GM10248 (cell line): ENCODE measurements at regions not wholly inside any gene's neighbourhood (a gene's known extent, or its start where the extent isn't known, plus 50 kb on each side); places are given as distances from the start of the nearest gene placed in this dataset.
"Not testable (repeated sequence)": the region's sequence is repeated elsewhere in the genome, so short reads cannot be mapped to it uniquely, and the experiment has no call there.

Experiments used
- CTCF ChIA-PET: fragments of 300-600 bp; sonication (Branson Sonifier 250); formaldehyde crosslinking; extraction: SDS; loops from one replicate; lab custom pipeline; 2021; ENCODE audit warnings: antibody characterized with exemption; lab: Yijun Ruan, JAX
- POLR2A ChIA-PET: fragments of 350-650 bp; sonication (Branson Sonifier 250); formaldehyde crosslinking; extraction: SDS; loops from one replicate; lab custom pipeline; 2020; ENCODE audit warnings: antibody characterized with exemption; lab: Yijun Ruan, JAX
- DNase-seq: peaks from one replicate; pipeline ENCODE4 v3.0.0; 2012; ENCODE audit errors: extremely low spot score
- TF ChIP-seq, protein P1 (sequence below): IDR thresholded peaks from 2 replicates; pipeline ENCODE4 v1.5.1; 2012; ENCODE audit warnings: mild to moderate bottlenecking, low read depth; ENCODE audit errors: extremely low read depth, missing control alignments, control extremely low read depth

- ChIA-PET POLR2A (no interaction called here), CTCF (interaction anchor here (1.4 kb wide), 1 partner anchor 9 kb away, joined by 3 read pairs; no protein-coding TSS in a partner anchor)
- TF ChIP-seq, protein P1, sequence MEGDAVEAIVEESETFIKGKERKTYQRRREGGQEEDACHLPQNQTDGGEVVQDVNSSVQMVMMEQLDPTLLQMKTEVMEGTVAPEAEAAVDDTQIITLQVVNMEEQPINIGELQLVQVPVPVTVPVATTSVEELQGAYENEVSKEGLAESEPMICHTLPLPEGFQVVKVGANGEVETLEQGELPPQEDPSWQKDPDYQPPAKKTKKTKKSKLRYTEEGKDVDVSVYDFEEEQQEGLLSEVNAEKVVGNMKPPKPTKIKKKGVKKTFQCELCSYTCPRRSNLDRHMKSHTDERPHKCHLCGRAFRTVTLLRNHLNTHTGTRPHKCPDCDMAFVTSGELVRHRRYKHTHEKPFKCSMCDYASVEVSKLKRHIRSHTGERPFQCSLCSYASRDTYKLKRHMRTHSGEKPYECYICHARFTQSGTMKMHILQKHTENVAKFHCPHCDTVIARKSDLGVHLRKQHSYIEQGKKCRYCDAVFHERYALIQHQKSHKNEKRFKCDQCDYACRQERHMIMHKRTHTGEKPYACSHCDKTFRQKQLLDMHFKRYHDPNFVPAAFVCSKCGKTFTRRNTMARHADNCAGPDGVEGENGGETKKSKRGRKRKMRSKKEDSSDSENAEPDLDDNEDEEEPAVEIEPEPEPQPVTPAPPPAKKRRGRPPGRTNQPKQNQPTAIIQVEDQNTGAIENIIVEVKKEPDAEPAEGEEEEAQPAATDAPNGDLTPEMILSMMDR = no peak
- no peak for DNase-seq
These were observed 54.4 kb upstream of the BMP4 start for GRCh38 chr14:54010981-54011380.

GRCh38 chr14:54023027-54023426 lies 66.4 kb upstream of the BMP4 start:
- ChIA-PET POLR2A (no interaction called here), CTCF (interaction anchor here (1.4 kb wide), 1 partner anchor 306 kb away, joined by 5 read pairs; no protein-coding TSS in a partner anchor)
- TF ChIP-seq, protein P1 = no peak
- peak; percentile 10 for DNase-seq

- DNase-seq = no peak
- TF ChIP-seq, protein P1 = peak; percentile 8
- ChIA-PET POLR2A (no interaction called here), CTCF (interaction anchor here (1.0 kb wide), 1 partner anchor 22 kb away, joined by 4 read pairs; no protein-coding TSS in a partner anchor)
These were observed 69.0 kb upstream of the BMP4 start for GRCh38 chr14:54025661-54026060.

DNA sequence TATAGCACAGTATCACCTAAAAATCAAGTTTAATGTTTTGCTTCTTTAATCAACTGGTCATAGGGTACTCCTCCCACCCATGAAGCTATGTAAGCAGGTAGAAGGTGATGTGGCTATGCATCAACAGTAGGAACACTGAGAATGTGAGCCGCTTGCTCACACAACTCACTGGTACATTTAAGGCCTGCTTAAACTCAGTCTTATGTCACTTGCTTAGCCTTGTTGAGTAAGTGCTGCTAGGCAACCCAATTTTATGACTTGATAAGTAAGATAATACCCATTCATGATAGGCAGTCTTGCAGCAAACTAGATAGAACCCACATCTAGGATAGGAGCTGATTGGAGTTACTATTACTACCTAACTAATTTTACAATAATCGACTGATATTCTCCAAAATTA lies 70.0 kb upstream of the BMP4 start:
- DNase-seq = no peak
- CTCF ChIA-PET = interaction anchor here (1.0 kb wide), 1 partner anchor 10 kb away, joined by 3 read pairs; no protein-coding TSS in a partner anchor
- TF ChIP-seq, protein P1 = no peak
- POLR2A ChIA-PET = no interaction called here

- POLR2A ChIA-PET, DNase-seq, CTCF ChIA-PET: not testable (repeated sequence)
These were observed 74.4 kb upstream of the BMP4 start for GRCh38 chr14:54030996-54031395.

DNA sequence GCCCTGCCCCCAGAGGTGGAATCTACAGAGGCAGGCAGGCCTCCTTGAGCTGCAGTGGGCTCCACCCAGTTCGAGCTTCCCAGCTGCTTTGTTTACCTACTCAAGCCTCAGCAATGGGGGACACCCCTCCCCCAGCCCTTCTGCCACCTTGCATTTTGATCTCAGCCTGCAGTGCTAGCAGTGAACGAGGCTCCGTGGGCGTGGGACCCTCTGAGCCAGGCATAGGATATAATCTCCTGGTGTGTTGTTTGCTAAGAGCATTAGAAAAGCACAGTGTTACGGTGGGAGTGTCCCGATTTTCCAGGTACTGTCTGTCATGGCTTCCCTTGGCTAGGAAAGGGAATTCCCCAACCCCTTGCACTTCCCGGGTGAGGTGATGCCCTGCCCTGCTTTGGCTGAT lies 76.7 kb upstream of the BMP4 start:
- POLR2A ChIA-PET, CTCF ChIA-PET, DNase-seq: not testable (repeated sequence)

- ChIA-PET POLR2A (no interaction called here), CTCF (no interaction called here)
- DNase-seq = no peak
- TF ChIP-seq, protein P1 = no peak
These were observed 82.1 kb upstream of the BMP4 start for GRCh38 chr14:54038724-54039123.

GRCh38 chr14:54039311-54039710 lies 82.7 kb upstream of the BMP4 start:
- ChIA-PET CTCF (no interaction called here), POLR2A (no interaction called here)
- TF ChIP-seq, protein P1 = no peak
- no peak for DNase-seq
